Left lobe of liver (tissue), 2 donors: ENCODE measurements at regions not wholly inside any gene's neighbourhood (a gene's known extent, or its start where the extent isn't known, plus 50 kb on each side); places are given as distances from the start of the nearest gene placed in this dataset.
A peak's percentile ranks its signal among the peaks of the same experiment; 100 is the strongest.
"Not testable (repeated sequence)": the region's sequence is repeated elsewhere in the genome, so short reads cannot be mapped to it uniquely, and the experiment has no call there.

Experiments
- ATAC-seq: fragments of 200-7000 bp; cut with Tn5 transposase; one replicate; pipeline ENCODE4 v1.9.1; 2020; ENCODE audit warnings: mild to moderate bottlenecking, moderate library complexity
- DNase-seq: peaks from one replicate; pipeline ENCODE4 v3.0.0-alpha.2; 2020; ENCODE audit warnings: low spot score
- donor health status: DM: no; HTN: no; CAD: no; lungs with moderate emphysema.
- donor health status: DM: no; HTN: yes; CAD: no.

GRCh38 chr9:22975951-22976350 lies 529.3 kb downstream of the DMRTA1 start:
- ATAC-seq (no peak), DNase-seq (no peak)

GRCh38 chr9:22976454-22976853 lies 529.8 kb downstream of the DMRTA1 start:
- DNase-seq (no peak), ATAC-seq (no peak)

- not testable (repeated sequence) for ATAC-seq, DNase-seq
These were observed 533.8 kb downstream of the DMRTA1 start for GRCh38 chr9:22980429-22980828.

- no peak for DNase-seq
- no peak for ATAC-seq
These were observed 539.9 kb downstream of the DMRTA1 start for GRCh38 chr9:22986556-22986955.

- ATAC-seq (no peak), DNase-seq (no peak)
These were observed 543.7 kb downstream of the DMRTA1 start for GRCh38 chr9:22990349-22990748.

GRCh38 chr9:22992780-22993179 lies 546.2 kb downstream of the DMRTA1 start:
- no peak for DNase-seq
- no peak for ATAC-seq

- DNase-seq = no peak
These were observed 551.3 kb downstream of the DMRTA1 start for GRCh38 chr9:22997923-22998322.

GRCh38 chr9:23005156-23005555 lies 558.5 kb downstream of the DMRTA1 start:
- DNase-seq = no peak
- no peak for ATAC-seq

More at GRCh38 chr9:22997923-22998322, 551.3 kb downstream of the DMRTA1 start:
- no peak for ATAC-seq

GRCh38 chr9:23006127-23006526 lies 559.5 kb downstream of the DMRTA1 start:
- no peak for ATAC-seq

GRCh38 chr9:23011669-23012068 lies 565.0 kb downstream of the DMRTA1 start:
- peak; percentile 31 for ATAC-seq
- DNase-seq = no peak

More at GRCh38 chr9:23006127-23006526, 559.5 kb downstream of the DMRTA1 start:
- DNase-seq = no peak

GRCh38 chr9:23015557-23015956 lies 568.9 kb downstream of the DMRTA1 start:
- no peak for ATAC-seq

GRCh38 chr9:23036416-23036815 lies 589.8 kb downstream of the DMRTA1 start:
- no peak for ATAC-seq
- no peak for DNase-seq

More at GRCh38 chr9:23015557-23015956, 568.9 kb downstream of the DMRTA1 start:
- DNase-seq = no peak

- ATAC-seq (no peak), DNase-seq (no peak)
These were observed 592.8 kb downstream of the DMRTA1 start for GRCh38 chr9:23039402-23039801.

GRCh38 chr9:23041466-23041865 lies 594.8 kb downstream of the DMRTA1 start:
- ATAC-seq = no peak

GRCh38 chr9:23044549-23044948 lies 597.9 kb downstream of the DMRTA1 start:
- DNase-seq (no peak), ATAC-seq (no peak)

More at GRCh38 chr9:23041466-23041865, 594.8 kb downstream of the DMRTA1 start:
- DNase-seq = no peak

GRCh38 chr9:23046026-23046425 lies 599.4 kb downstream of the DMRTA1 start:
- not testable (repeated sequence) for DNase-seq, ATAC-seq

GRCh38 chr9:23050548-23050947 lies 603.9 kb downstream of the DMRTA1 start:
- ATAC-seq = no peak
- no peak for DNase-seq

- ATAC-seq (no peak), DNase-seq (no peak)
These were observed 626.5 kb downstream of the DMRTA1 start for GRCh38 chr9:23073136-23073535.

- DNase-seq (no peak), ATAC-seq (no peak)
These were observed 633.2 kb downstream of the DMRTA1 start for GRCh38 chr9:23079798-23080197.

- ATAC-seq (no peak), DNase-seq (no peak)
These were observed 634.8 kb downstream of the DMRTA1 start for GRCh38 chr9:23081377-23081776.

- DNase-seq (no peak), ATAC-seq (peak; percentile 23)
These were observed 642.3 kb downstream of the DMRTA1 start for GRCh38 chr9:23088932-23089364.

- no peak for ATAC-seq
- DNase-seq = no peak
These were observed 671.0 kb downstream of the DMRTA1 start for GRCh38 chr9:23117616-23118015.

- no peak for DNase-seq
- no peak for ATAC-seq
These were observed 674.0 kb downstream of the DMRTA1 start for GRCh38 chr9:23120630-23121029.
